K562 (cell line): ENCODE measurements at regions not wholly inside any gene's neighbourhood (a gene's known extent, or its start where the extent isn't known, plus 50 kb on each side); places are given as distances from the start of the nearest gene placed in this dataset.
A peak's percentile ranks its signal among the peaks of the same experiment; 100 is the strongest.

Experiments used
- ATAC-seq: fragments of 200-7000 bp; cut with Tn5 transposase; 3 replicates; pipeline ENCODE4 v1.9.1; 2020; ENCODE audit warnings: moderate library complexity
- BruUV-seq: library from RNA; stranded (reverse); fragments of 400-500 nt; replicated peaks from 2 replicates; lab custom pipeline; 2021; lab: Mats Ljungman, UMichigan
- CTCF ChIA-PET: fragments of 300-600 bp; formaldehyde crosslinking; extraction: SDS; loops from one replicate; lab custom pipeline; 2021; ENCODE audit warnings: low intra/inter-chr PET ratio; lab: Yijun Ruan, JAX
- POLR2A ChIA-PET: fragments of 300-600, 350-650 bp; sonication (Branson Sonifier 250); formaldehyde crosslinking; extraction: SDS; loops from one replicate; lab custom pipeline; 2021; ENCODE audit warnings: antibody characterized with exemption, inconsistent platforms; lab: Yijun Ruan, JAX
- DNase-seq, 4 experiments: peaks; one replicate each; pipeline versions ENCODE4 v3.0.0 to v3.0.0-alpha.2; 2011 to 2018; ENCODE audit warnings: low spot score in 3 of 4, mixed read lengths in 3 of 4; ENCODE audit errors: extremely low read depth in 1 of 4
- FAIRE-seq: peaks from 2 replicates; lab custom pipeline; 2011; peaks lifted over from hg19 to GRCh38; lab: Jason Lieb, UNC
- H2AFZ ChIP-seq: 2 replicates; pipeline ENCODE4 v1.6.0; 2011; ENCODE audit warnings: low read depth, low read length, control low read depth, inconsistent platforms
- H3K27ac ChIP-seq: fragments of 200-600 bp; 3 replicates; pipeline ENCODE4 v1.8.0; 2011; ENCODE audit warnings: low read depth, mild to moderate bottlenecking, control low read depth, inconsistent platforms, low read length, moderate library complexity, mixed read lengths; ENCODE audit errors: extremely low read depth
- H3K27me3 ChIP-seq, 2 experiments: fragments of 300-600 bp in 1 of 2; 2 replicates in 1 of 2; 3 replicates in 1 of 2; pipeline versions ENCODE4 v1.6.0 to v1.8.0; 2011; ENCODE audit warnings: inconsistent platforms in 2 of 2, low read length in 2 of 2, mild to moderate bottlenecking in 1 of 2, mixed read lengths in 1 of 2, moderate library complexity in 1 of 2; ENCODE audit not compliant: control insufficient read depth in 2 of 2, insufficient read depth in 2 of 2
- H3K36me3 ChIP-seq: fragments of 300-600 bp; 3 replicates; pipeline ENCODE4 v1.8.0; 2011; ENCODE audit warnings: mild to moderate bottlenecking, low read length, inconsistent platforms; ENCODE audit not compliant: control insufficient read depth, insufficient read depth
- H3K4me1 ChIP-seq, 2 experiments: fragments of 200-600 bp in 1 of 2; replicated peaks in 1 of 2; 2 replicates in 1 of 2; 3 replicates in 1 of 2; pipeline versions ENCODE4 v1.5.1 to v1.8.0; 2011; ENCODE audit warnings: inconsistent platforms in 2 of 2, low read length in 2 of 2, mild to moderate bottlenecking in 1 of 2, mixed read lengths in 1 of 2, moderate library complexity in 1 of 2; ENCODE audit not compliant: control insufficient read depth in 2 of 2, insufficient read depth in 2 of 2
- H3K4me2 ChIP-seq: 2 replicates; pipeline ENCODE4 v1.6.1; 2011; ENCODE audit warnings: low read length, control low read depth, inconsistent platforms, mixed read lengths; ENCODE audit not compliant: insufficient read depth
- H3K4me3 ChIP-seq: fragments of 200-600 bp; sonication (generic), shearing (Covaris generic); 2 replicates; pipeline ENCODE4 v1.5.1; 2016; ENCODE audit warnings: control low read depth, inconsistent platforms
- H3K79me2 ChIP-seq: fragments of 200-600 bp; 3 replicates; pipeline ENCODE4 v1.8.0; 2011; ENCODE audit warnings: low read length, inconsistent platforms; ENCODE audit not compliant: control insufficient read depth, insufficient read depth
- H3K9ac ChIP-seq, 2 experiments: 2 replicates each; pipeline versions ENCODE4 v1.6.0 to v1.6.1; 2011; ENCODE audit warnings: low read depth in 2 of 2, low read length in 2 of 2, control low read depth in 1 of 2, inconsistent platforms in 1 of 2, mild to moderate bottlenecking in 1 of 2, mixed read lengths in 1 of 2; ENCODE audit not compliant: insufficient read depth in 1 of 2
- H3K9me1 ChIP-seq: one replicate; pipeline ENCODE4 v1.6.0; 2011; ENCODE audit warnings: inconsistent platforms, mild to moderate bottlenecking, low read length, moderate library complexity; ENCODE audit not compliant: control insufficient read depth, insufficient read depth
- H3K9me3 ChIP-seq: replicated peaks from 2 replicates; pipeline ENCODE4 v1.5.1; 2011; ENCODE audit warnings: low read depth, low read length, inconsistent platforms; ENCODE audit not compliant: control insufficient read depth, insufficient read depth
- H4K20me1 ChIP-seq: replicated peaks from 2 replicates; pipeline ENCODE4 v1.6.1; 2011; ENCODE audit warnings: low read length, inconsistent platforms, mixed read lengths; ENCODE audit not compliant: control insufficient read depth, insufficient read depth
- ATF1 ChIP-seq, 2 experiments: fragments of 450-650 bp in 1 of 2; IDR thresholded peaks; 2 replicates each; pipeline ENCODE4 v1.6.1; 2016; ENCODE audit warnings: missing compliant biosample characterization in 1 of 2, missing genetic modification characterization in 1 of 2
- ATF7 ChIP-seq: fragments of 450-650 bp; IDR thresholded peaks from 2 replicates; pipeline ENCODE4 v1.7.1; 2014; ENCODE audit warnings: mild to moderate bottlenecking, moderate library complexity
- CTBP1 ChIP-seq: fragments of 450-650 bp; IDR thresholded peaks from 2 replicates; pipeline ENCODE4 v1.6.1; 2016; ENCODE audit warnings: borderline replicate concordance
- HSF4 ChIP-seq: fragments of 250-450 bp; sonication (Bioruptor Pico); IDR thresholded peaks from 2 replicates; pipeline ENCODE4 v2.1.2; 2022; ENCODE audit warnings: mild to moderate bottlenecking, moderate library complexity, borderline replicate concordance
- JUNB ChIP-seq: fragments of 450-650 bp; formaldehyde crosslinking; conservative IDR thresholded peaks from 2 replicates; pipeline ENCODE4 v1.4.0; 2020; ENCODE audit warnings: mild to moderate bottlenecking
- MECOM ChIP-seq: fragments of 250-450 bp; sonication (Bioruptor Pico); IDR thresholded peaks from 2 replicates; pipeline ENCODE4 v1.8.0; 2022; ENCODE audit warnings: inconsistent platforms
- MEF2A ChIP-seq: IDR thresholded peaks from 2 replicates; pipeline ENCODE4 v1.6.1; 2011; ENCODE audit warnings: low read depth, mild to moderate bottlenecking, low read length, moderate library complexity; ENCODE audit not compliant: control insufficient read depth
- MEIS2 ChIP-seq: fragments of 450-650 bp; IDR thresholded peaks from 2 replicates; pipeline ENCODE4 v1.6.1; 2014; ENCODE audit warnings: mild to moderate bottlenecking; ENCODE audit not compliant: partially characterized antibody
- MYC ChIP-seq, 2 experiments: fragments of 250-450 bp in 1 of 2; sonication (Bioruptor Pico) in 1 of 2; IDR thresholded peaks; 2 replicates each; pipeline versions ENCODE4 v1.5.1 to v1.6.1; 2012 to 2021; ENCODE audit warnings: low read depth in 2 of 2, borderline replicate concordance in 1 of 2, improper control_type of control experiment in 1 of 2, low read length in 1 of 2, mild to moderate bottlenecking in 1 of 2, moderate library complexity in 1 of 2
- NFE2 ChIP-seq: IDR thresholded peaks from 2 replicates; pipeline ENCODE4 v1.6.1; 2014; ENCODE audit warnings: antibody characterized with exemption, low read depth
- RAD21 ChIP-seq, 2 experiments: fragments of 250-450 bp in 1 of 2; fragments of 450-650 bp in 1 of 2; sonication (Bioruptor Pico) in 1 of 2; formaldehyde crosslinking in 1 of 2; IDR thresholded peaks in 1 of 2; conservative IDR thresholded peaks in 1 of 2; 2 replicates each; pipeline versions ENCODE4 v1.4.0 to v1.8.0; 2020 to 2022; ENCODE audit warnings: mild to moderate bottlenecking in 2 of 2, moderate library complexity in 1 of 2
- SMAD3 ChIP-seq: fragments of 450-650 bp; formaldehyde crosslinking; conservative IDR thresholded peaks from 2 replicates; pipeline ENCODE4 v1.4.0; 2020; ENCODE audit warnings: mild to moderate bottlenecking
- SP1 ChIP-seq: sonication (generic); formaldehyde crosslinking; IDR thresholded peaks from 2 replicates; pipeline ENCODE4 v1.8.1; 2022; ENCODE audit warnings: mild to moderate bottlenecking, missing genetic modification reagents
- SRF ChIP-seq, 2 experiments: fragments of 250-450, 450-650 bp in 1 of 2; sonication (Bioruptor Pico) in 1 of 2; sonication (generic) in 1 of 2; formaldehyde crosslinking; IDR thresholded peaks; 2 replicates each; pipeline versions ENCODE4 v1.5.0 to v1.5.1; 2020 to 2022; ENCODE audit warnings: mild to moderate bottlenecking in 1 of 2, missing genetic modification reagents in 1 of 2
- VEZF1 ChIP-seq: fragments of 200-800 bp; sonication (Bioruptor generic); IDR thresholded peaks from 2 replicates; pipeline ENCODE4 v1.6.1; 2017; ENCODE audit warnings: missing genetic modification characterization, missing compliant biosample characterization
- ZBED1 ChIP-seq: IDR thresholded peaks from 2 replicates; pipeline ENCODE4 v1.6.1; 2014
- ZEB2 ChIP-seq: fragments of 450-650 bp; IDR thresholded peaks from 2 replicates; pipeline ENCODE4 v1.6.1; 2016
- ZNF316 ChIP-seq: fragments of 450-650 bp; IDR thresholded peaks from 2 replicates; pipeline ENCODE4 v1.6.1; 2016
- WGBS: fragments of 100-300 bp; shearing (Covaris generic); methylation state at CpG from one replicate; pipeline ENCODE4 v1.1.6; 2016; ENCODE audit warnings: low coverage, mixed read lengths; ENCODE audit not compliant: insufficient coverage; ENCODE audit errors: missing lambda C conversion rate; 5-methylcytosine and 5-hydroxymethylcytosine counted together
- in situ Hi-C: fragments of 300-500 bp; cut with MboI; formaldehyde crosslinking; loops from 4 replicates; pipeline ENCODE4 v1.15.0; 2018; ENCODE audit warnings: inconsistent platforms, mixed read lengths
- intact Hi-C: fragments of 100-400 bp; cut with micrococcal nuclease; formaldehyde crosslinking; loops from 2 replicates; pipeline ENCODE4 v1.14.2; 2022

- TF ChIP-seq HSF4 (CRISPR knock-in tag) (no peak), JUNB (CRISPR knock-in tag) (0 out of 2 replicates have a peak, but pooled peaks have one; percentile 29), SP1 (no peak), ZEB2 (no peak), MEIS2 (peak; percentile 56), SRF (CRISPR knock-in tag; IDR thresholded peaks at IDR 0.05) (peak in 1 of 2 experiments; percentile 25; a peak in 1 of 4 replicates), ZNF316 (peak; percentile 25; the same call in 1 of the 2 replicates)
Observed at GRCh38 chr1:221032637-221033280, 153.5 kb downstream of the HLX start (continued).

- TSS peak; percentile 43 for BruUV-seq
- under 1% methylated on average over 6 of the region's 6 CpGs for WGBS
- peak overlapping the region in 1 of 2 experiments; percentile 45; a peak in 2 of 4 replicates for H3K9ac ChIP-seq
- no peak overlapping the region; the same call in 1 of the 2 replicates for H3K4me3 ChIP-seq
- ChIA-PET POLR2A (interaction anchor here (0.9 to 1.5 kb wide), 3 partner anchors 9 to 13 kb away, joined by 3 to 4 read pairs (median 3); no protein-coding TSS in a partner anchor), CTCF (no interaction called here)
- ATAC-seq, result peak; percentile 81
- intact Hi-C loops (no loop called here), in situ Hi-C loops (no loop called here)
- peak; percentile 28 to 82 (median 44) for DNase-seq
- no peaks in the 10 kb centered on the region for H3K27me3 ChIP-seq
- peak; percentile 81 for FAIRE-seq
- H3K9me1 ChIP-seq, result peaks cover 3% of the 10 kb centered on the region
- peak overlapping the region; percentile 90 for H3K27ac ChIP-seq
- H3K9me3 ChIP-seq, result peaks cover 5% of the 10 kb centered on the region; the same call in 1 of the 2 replicates
- peaks cover 0 to 44% of the 10 kb centered on the region in 2 experiments; a peak in 3 of 5 replicates for H3K4me1 ChIP-seq
- H2AFZ ChIP-seq, result peak overlapping the region; percentile 61
- peak overlapping the region; percentile 45 for H3K4me2 ChIP-seq
- no peaks in the 10 kb centered on the region for H3K79me2 ChIP-seq
- H3K36me3 ChIP-seq, result no peaks in the 10 kb centered on the region
- H4K20me1 ChIP-seq, result no peaks in the 10 kb centered on the region
- TF ChIP-seq ATF7 (peak; percentile 63), MYC (IDR thresholded peaks at IDR 0.05; ENCODE audit: low read depth, low read length) (0 out of 2 replicates have a peak, but pooled peaks have one; percentile 13), MYC (CRISPR knock-in tag; IDR thresholded peaks at IDR 0.05; ENCODE audit: borderline replicate concordance, low read depth) (no peak), ATF1 (CRISPR knock-in tag; IDR thresholded peaks at IDR 0.05) (no peak), ATF1 (tag; IDR thresholded peaks at IDR 0.05) (peak; percentile 77), MEF2A (0 out of 2 replicates have a peak, but pooled peaks have one; percentile 18), NFE2 (peak; percentile 46; the same call in 1 of the 2 replicates), VEZF1 (peak; percentile 64), MECOM (CRISPR knock-in tag) (no peak), RAD21 (CRISPR knock-in tag; conservative IDR thresholded peaks at IDR 0.05 in 1 of 2, IDR thresholded peaks at IDR 0.05 in 1 of 2) (peak in 1 of 2 experiments; percentile 9; a peak in 1 of 4 replicates), CTBP1 (peak; percentile 37; the same call in 1 of the 2 replicates), SMAD3 (CRISPR knock-in tag) (0 out of 2 replicates have a peak, but pooled peaks have one; percentile 11), JUNB (CRISPR knock-in tag) (peak; percentile 36; the same call in 1 of the 2 replicates), ZBED1 (no peak)
Observed at GRCh38 chr1:221035662-221036153, 156.5 kb downstream of the HLX start.
